ENCODE measurements at regions not wholly inside any gene's neighbourhood (a gene's known extent, or its start where the extent isn't known, plus 50 kb on each side); places are given as distances from the start of the nearest gene placed in this dataset.

- no peak for TF ChIP-seq CTCF (IDR thresholded peaks at IDR 0.05; ENCODE audit: extremely low read depth in 1 of 2, insufficient read depth in 1 of 2, low read depth in 1 of 2, low read length in 2 of 2)
- TF ChIP-seq JUN (IDR thresholded peaks at IDR 0.05; ENCODE audit: borderline replicate concordance, insufficient read depth, insufficient read length, low read depth), result no peak
- TF ChIP-seq, protein P1, sequence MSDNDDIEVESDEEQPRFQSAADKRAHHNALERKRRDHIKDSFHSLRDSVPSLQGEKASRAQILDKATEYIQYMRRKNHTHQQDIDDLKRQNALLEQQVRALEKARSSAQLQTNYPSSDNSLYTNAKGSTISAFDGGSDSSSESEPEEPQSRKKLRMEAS (IDR thresholded peaks at IDR 0.05; ENCODE audit: insufficient read depth, insufficient read length), result no peak
- TF ChIP-seq EZH2 (IDR thresholded peaks at IDR 0.05; ENCODE audit: borderline replicate concordance, low read depth, low read length, severe bottlenecking), result no peak
Measured at GRCh38 chr1:4032571-4032970, 132.5 kb upstream of the C1orf174 start.
